Rectal smooth muscle tissue (tissue), 1 donor: ENCODE measurements at regions not wholly inside any gene's neighbourhood (a gene's known extent, or its start where the extent isn't known, plus 50 kb on each side); places are given as distances from the start of the nearest gene placed in this dataset.

Experiments
- H3K27ac ChIP-seq: one replicate; pipeline ENCODE4 v1.7.0; 2013; ENCODE audit warnings: low read depth, low read length, inconsistent platforms
- H3K27me3 ChIP-seq: one replicate; pipeline ENCODE4 v1.7.0; 2013; ENCODE audit warnings: low read length; ENCODE audit not compliant: control insufficient read depth, insufficient read depth
- H3K36me3 ChIP-seq: one replicate; pipeline ENCODE4 v1.7.0; 2013; ENCODE audit warnings: low read length; ENCODE audit not compliant: control insufficient read depth, insufficient read depth
- H3K4me1 ChIP-seq: one replicate; pipeline ENCODE4 v1.7.0; 2013; ENCODE audit warnings: low read length; ENCODE audit not compliant: control insufficient read depth, insufficient read depth
- H3K4me3 ChIP-seq: one replicate; pipeline ENCODE4 v1.7.0; 2013; ENCODE audit warnings: low read length
- H3K9ac ChIP-seq: one replicate; pipeline ENCODE4 v1.7.0; 2013; ENCODE audit warnings: low read length

GRCh38 chr13:21986602-21987001 lies 315.7 kb downstream of the FGF9 start:
- H3K9ac ChIP-seq: no peak overlapping the region
- H3K4me1 ChIP-seq: no peaks in the 10 kb centered on the region
- no peaks in the 10 kb centered on the region for H3K27me3 ChIP-seq
- no peaks in the 10 kb centered on the region for H3K36me3 ChIP-seq
- no peak overlapping the region for H3K27ac ChIP-seq
- H3K4me3 ChIP-seq: no peak overlapping the region

GRCh38 chr13:21987793-21988192 lies 316.9 kb downstream of the FGF9 start:
- Histone ChIP-seq H3K4me3 (no peak overlapping the region), H3K36me3 (no peaks in the 10 kb centered on the region), H3K9ac (no peak overlapping the region), H3K27ac (no peak overlapping the region), H3K27me3 (no peaks in the 10 kb centered on the region), H3K4me1 (no peaks in the 10 kb centered on the region)

GRCh38 chr13:21988624-21989023 lies 317.8 kb downstream of the FGF9 start:
- H3K4me3 ChIP-seq: no peak overlapping the region
- no peaks in the 10 kb centered on the region for H3K4me1 ChIP-seq
- H3K27me3 ChIP-seq: no peaks in the 10 kb centered on the region
- H3K9ac ChIP-seq: no peak overlapping the region
- H3K27ac ChIP-seq: no peak overlapping the region
- H3K36me3 ChIP-seq: no peaks in the 10 kb centered on the region

GRCh38 chr13:21996049-21996448 lies 325.2 kb downstream of the FGF9 start:
- H3K9ac ChIP-seq: no peak overlapping the region
- H3K4me3 ChIP-seq: no peak overlapping the region
- no peak overlapping the region for H3K27ac ChIP-seq
- H3K4me1 ChIP-seq: no peaks in the 10 kb centered on the region
- no peaks in the 10 kb centered on the region for H3K36me3 ChIP-seq
- H3K27me3 ChIP-seq: no peaks in the 10 kb centered on the region

GRCh38 chr13:21997726-21998125 lies 326.9 kb downstream of the FGF9 start:
- no peak overlapping the region for H3K4me3 ChIP-seq
- no peaks in the 10 kb centered on the region for H3K27me3 ChIP-seq
- no peak overlapping the region for H3K9ac ChIP-seq
- H3K27ac ChIP-seq: no peak overlapping the region
- H3K36me3 ChIP-seq: no peaks in the 10 kb centered on the region
- H3K4me1 ChIP-seq: no peaks in the 10 kb centered on the region

GRCh38 chr13:21998279-21998990 lies 327.6 kb downstream of the FGF9 start:
- Histone ChIP-seq H3K36me3 (no peaks in the 10 kb centered on the region), H3K4me1 (no peaks in the 10 kb centered on the region), H3K27ac (no peak overlapping the region), H3K9ac (no peak overlapping the region), H3K4me3 (no peak overlapping the region), H3K27me3 (no peaks in the 10 kb centered on the region)

- no peaks in the 10 kb centered on the region for H3K36me3 ChIP-seq
- no peak overlapping the region for H3K4me3 ChIP-seq
- H3K27me3 ChIP-seq: no peaks in the 10 kb centered on the region
- H3K27ac ChIP-seq: no peak overlapping the region
- H3K9ac ChIP-seq: no peak overlapping the region
- H3K4me1 ChIP-seq: no peaks in the 10 kb centered on the region
These were observed 328.8 kb downstream of the FGF9 start for GRCh38 chr13:21999666-22000065.

- no peak overlapping the region for H3K27ac ChIP-seq
- H3K36me3 ChIP-seq: no peaks in the 10 kb centered on the region
- no peak overlapping the region for H3K9ac ChIP-seq
- no peak overlapping the region for H3K4me3 ChIP-seq
- H3K4me1 ChIP-seq: no peaks in the 10 kb centered on the region
- no peaks in the 10 kb centered on the region for H3K27me3 ChIP-seq
These were observed 329.3 kb downstream of the FGF9 start for GRCh38 chr13:22000191-22000590.

GRCh38 chr13:22001336-22001735 lies 330.5 kb downstream of the FGF9 start:
- H3K9ac ChIP-seq: no peak overlapping the region
- H3K27me3 ChIP-seq: no peaks in the 10 kb centered on the region
- H3K36me3 ChIP-seq: no peaks in the 10 kb centered on the region
- no peak overlapping the region for H3K4me3 ChIP-seq
- H3K27ac ChIP-seq: no peak overlapping the region
- no peaks in the 10 kb centered on the region for H3K4me1 ChIP-seq

- H3K36me3 ChIP-seq: no peaks in the 10 kb centered on the region
- no peak overlapping the region for H3K4me3 ChIP-seq
- H3K9ac ChIP-seq: no peak overlapping the region
These were observed 332.0 kb downstream of the FGF9 start for GRCh38 chr13:22002893-22003292.

GRCh38 chr13:22009500-22009899 lies 338.6 kb downstream of the FGF9 start:
- H3K4me1 ChIP-seq: no peaks in the 10 kb centered on the region
- no peak overlapping the region for H3K27ac ChIP-seq
- H3K4me3 ChIP-seq: no peak overlapping the region
- no peaks in the 10 kb centered on the region for H3K27me3 ChIP-seq
- H3K9ac ChIP-seq: no peak overlapping the region
- no peaks in the 10 kb centered on the region for H3K36me3 ChIP-seq

More at GRCh38 chr13:22002893-22003292, 332.0 kb downstream of the FGF9 start:
- Histone ChIP-seq H3K27me3 (no peaks in the 10 kb centered on the region), H3K27ac (no peak overlapping the region), H3K4me1 (no peaks in the 10 kb centered on the region)

GRCh38 chr13:22009937-22010336 lies 339.1 kb downstream of the FGF9 start:
- Histone ChIP-seq H3K36me3 (no peaks in the 10 kb centered on the region), H3K4me3 (no peak overlapping the region), H3K27me3 (no peaks in the 10 kb centered on the region), H3K9ac (no peak overlapping the region), H3K4me1 (no peaks in the 10 kb centered on the region), H3K27ac (no peak overlapping the region)

- Histone ChIP-seq H3K4me3 (no peak overlapping the region), H3K36me3 (no peaks in the 10 kb centered on the region), H3K27me3 (no peaks in the 10 kb centered on the region), H3K27ac (no peak overlapping the region), H3K4me1 (no peaks in the 10 kb centered on the region), H3K9ac (no peak overlapping the region)
These were observed 341.8 kb downstream of the FGF9 start for GRCh38 chr13:22012686-22013085.
